ENCODE measurements at regions not wholly inside any gene's neighbourhood (a gene's known extent, or its start where the extent isn't known, plus 50 kb on each side); places are given as distances from the start of the nearest gene placed in this dataset.

- 0% methylated on average over 1 of the region's 2 CpGs for WGBS
- Histone ChIP-seq H3K4me1 (ENCODE audit: control insufficient read depth, insufficient read depth, low read depth, low read length) (peaks cover 7% of the 10 kb centered on the region), H2BK12ac (ENCODE audit: low read length in 2 of 2) (no peak overlapping the region), H3K4me2 (ENCODE audit: low read length, poor library complexity, severe bottlenecking) (no peak overlapping the region), H3K27ac (ENCODE audit: low read length, poor library complexity, severe bottlenecking) (no peak overlapping the region), H3K79me1 (replicated peaks; ENCODE audit: low read length, poor library complexity, severe bottlenecking) (peaks cover 12% of the 10 kb centered on the region), H3K18ac (ENCODE audit: low read depth in 1 of 2, low read length in 2 of 2) (no peak overlapping the region), H3K27me3 (ENCODE audit: control insufficient read depth in 1 of 2, insufficient read depth in 1 of 2, low read length in 2 of 2) (no peaks in the 10 kb centered on the region), H3K23ac (ENCODE audit: low read length in 2 of 2) (no peak overlapping the region), H3K4ac (ENCODE audit: low read depth in 1 of 2, low read length in 2 of 2) (no peak overlapping the region), H3K36me3 (ENCODE audit: control insufficient read depth in 1 of 2, insufficient read depth in 2 of 2, low read depth in 1 of 2, low read length in 2 of 2) (peaks cover 3 to 62% of the 10 kb centered on the region in 2 experiments), H2AFZ (ENCODE audit: low read depth, low read length) (no peak overlapping the region), H4K91ac (ENCODE audit: low read length) (no peak overlapping the region), H3K9ac (ENCODE audit: low read length) (peak overlapping the region; percentile 26), H2BK120ac (ENCODE audit: low read depth, low read length) (no peak overlapping the region), H2BK15ac (ENCODE audit: low read depth, poor library complexity, severe bottlenecking) (no peak overlapping the region), H2AK5ac (ENCODE audit: low read length, severe bottlenecking) (no peak overlapping the region), H2BK5ac (ENCODE audit: low read depth, low read length, poor library complexity, severe bottlenecking) (no peak overlapping the region), H3K14ac (ENCODE audit: low read length in 2 of 2) (no peak overlapping the region), H3K4me3 (ENCODE audit: insufficient read depth in 1 of 2, low read depth in 1 of 2, low read length in 2 of 2) (no peak overlapping the region), H4K8ac (ENCODE audit: low read length) (no peak overlapping the region), H3K9me3 (ENCODE audit: control insufficient read depth, low read length) (no peaks in the 10 kb centered on the region)
- peak; percentile 71 for DNase-seq
These were observed 259.1 kb upstream of the MKLN1 start for GRCh38 chr7:131068604-131069021.

GRCh38 chr7:131071786-131072504 is 255.7 kb upstream of the MKLN1 start:
- no peak overlapping the region for H3K23ac ChIP-seq (ENCODE audit: low read length in 2 of 2)
- peak overlapping the region in 1 of 2 experiments; percentile 35 for H3K4me3 ChIP-seq (ENCODE audit: insufficient read depth in 1 of 2, low read depth in 1 of 2, low read length in 2 of 2)
- H2AK5ac ChIP-seq (ENCODE audit: low read length, severe bottlenecking): no peak overlapping the region
- no peak overlapping the region for H3K27ac ChIP-seq (ENCODE audit: low read length, poor library complexity, severe bottlenecking)
- H4K8ac ChIP-seq (ENCODE audit: low read length): no peak overlapping the region
- no peak overlapping the region for H3K4me2 ChIP-seq (ENCODE audit: low read length, poor library complexity, severe bottlenecking)
- H2AFZ ChIP-seq (ENCODE audit: low read depth, low read length): no peak overlapping the region
- no peaks in the 10 kb centered on the region for H3K9me3 ChIP-seq (ENCODE audit: control insufficient read depth, low read length)
- H3K4ac ChIP-seq (ENCODE audit: low read depth in 1 of 2, low read length in 2 of 2): no peak overlapping the region
- DNase-seq: peak; percentile 57
- H2BK15ac ChIP-seq (ENCODE audit: low read depth, poor library complexity, severe bottlenecking): no peak overlapping the region
- no peak overlapping the region for H2BK120ac ChIP-seq (ENCODE audit: low read depth, low read length)
- H3K18ac ChIP-seq (ENCODE audit: low read depth in 1 of 2, low read length in 2 of 2): no peak overlapping the region
- H3K79me1 ChIP-seq (replicated peaks; ENCODE audit: low read length, poor library complexity, severe bottlenecking): peaks cover 26% of the 10 kb centered on the region
- no peak overlapping the region for H4K91ac ChIP-seq (ENCODE audit: low read length)
- no peak overlapping the region for H3K14ac ChIP-seq (ENCODE audit: low read length in 2 of 2)
- peaks cover 9% of the 10 kb centered on the region for H3K4me1 ChIP-seq (ENCODE audit: control insufficient read depth, insufficient read depth, low read depth, low read length)
- H2BK5ac ChIP-seq (ENCODE audit: low read depth, low read length, poor library complexity, severe bottlenecking): no peak overlapping the region
- peak overlapping the region; percentile 73 for H3K9ac ChIP-seq (ENCODE audit: low read length)
- 88% methylated on average over 8 of the region's 10 CpGs for WGBS
- H3K27me3 ChIP-seq (ENCODE audit: control insufficient read depth in 1 of 2, insufficient read depth in 1 of 2, low read length in 2 of 2): no peaks in the 10 kb centered on the region
- no peak overlapping the region for H2BK12ac ChIP-seq (ENCODE audit: low read length in 2 of 2)
- H3K36me3 ChIP-seq (ENCODE audit: control insufficient read depth in 1 of 2, insufficient read depth in 2 of 2, low read depth in 1 of 2, low read length in 2 of 2): peaks cover 4 to 63% of the 10 kb centered on the region in 2 experiments

- peak overlapping the region; percentile 73 for H3K9ac ChIP-seq (ENCODE audit: low read length)
- no peak overlapping the region for H3K4me2 ChIP-seq (ENCODE audit: low read length, poor library complexity, severe bottlenecking)
- no peak overlapping the region for H4K91ac ChIP-seq (ENCODE audit: low read length)
- H3K4me1 ChIP-seq (ENCODE audit: control insufficient read depth, insufficient read depth, low read depth, low read length): peaks cover 6% of the 10 kb centered on the region
- H3K18ac ChIP-seq (ENCODE audit: low read depth in 1 of 2, low read length in 2 of 2): peak overlapping the region in 1 of 2 experiments; percentile 24
- H3K36me3 ChIP-seq (ENCODE audit: control insufficient read depth in 1 of 2, insufficient read depth in 2 of 2, low read depth in 1 of 2, low read length in 2 of 2): peaks cover 4 to 62% of the 10 kb centered on the region in 2 experiments
- H3K27ac ChIP-seq (ENCODE audit: low read length, poor library complexity, severe bottlenecking): no peak overlapping the region
- H3K4ac ChIP-seq (ENCODE audit: low read depth in 1 of 2, low read length in 2 of 2): no peak overlapping the region
- H3K4me3 ChIP-seq (ENCODE audit: insufficient read depth in 1 of 2, low read depth in 1 of 2, low read length in 2 of 2): peak overlapping the region in 1 of 2 experiments; percentile 35
- H2AFZ ChIP-seq (ENCODE audit: low read depth, low read length): peak overlapping the region; percentile 14
- no peak overlapping the region for H2BK5ac ChIP-seq (ENCODE audit: low read depth, low read length, poor library complexity, severe bottlenecking)
- H2AK5ac ChIP-seq (ENCODE audit: low read length, severe bottlenecking): peak overlapping the region; percentile 69
- H3K27me3 ChIP-seq (ENCODE audit: control insufficient read depth in 1 of 2, insufficient read depth in 1 of 2, low read length in 2 of 2): no peaks in the 10 kb centered on the region
- peak; percentile 32 for DNase-seq
- peak overlapping the region; percentile 19 for H2BK15ac ChIP-seq (ENCODE audit: low read depth, poor library complexity, severe bottlenecking)
- no peak overlapping the region for H2BK12ac ChIP-seq (ENCODE audit: low read length in 2 of 2)
- peak overlapping the region in 1 of 2 experiments; percentile 71 for H3K14ac ChIP-seq (ENCODE audit: low read length in 2 of 2)
- WGBS: 66% methylated on average over 4 of the region's 5 CpGs
- peaks cover 26% of the 10 kb centered on the region for H3K79me1 ChIP-seq (replicated peaks; ENCODE audit: low read length, poor library complexity, severe bottlenecking)
- H3K23ac ChIP-seq (ENCODE audit: low read length in 2 of 2): no peak overlapping the region
- no peak overlapping the region for H2BK120ac ChIP-seq (ENCODE audit: low read depth, low read length)
- no peak overlapping the region for H4K8ac ChIP-seq (ENCODE audit: low read length)
- H3K9me3 ChIP-seq (ENCODE audit: control insufficient read depth, low read length): no peaks in the 10 kb centered on the region
These were observed 255.1 kb upstream of the MKLN1 start for GRCh38 chr7:131072505-131073091.

- H4K91ac ChIP-seq (ENCODE audit: low read length): no peak overlapping the region
- H3K18ac ChIP-seq (ENCODE audit: low read depth in 1 of 2, low read length in 2 of 2): no peak overlapping the region
- no peak overlapping the region for H2BK120ac ChIP-seq (ENCODE audit: low read depth, low read length)
- no peak overlapping the region for H2AK5ac ChIP-seq (ENCODE audit: low read length, severe bottlenecking)
- H3K4me2 ChIP-seq (ENCODE audit: low read length, poor library complexity, severe bottlenecking): no peak overlapping the region
- H2BK15ac ChIP-seq (ENCODE audit: low read depth, poor library complexity, severe bottlenecking): no peak overlapping the region
- peaks cover 26% of the 10 kb centered on the region for H3K79me1 ChIP-seq (replicated peaks; ENCODE audit: low read length, poor library complexity, severe bottlenecking)
- no peak overlapping the region for H2AFZ ChIP-seq (ENCODE audit: low read depth, low read length)
- H3K36me3 ChIP-seq (ENCODE audit: control insufficient read depth in 1 of 2, insufficient read depth in 2 of 2, low read depth in 1 of 2, low read length in 2 of 2): peaks cover 4 to 62% of the 10 kb centered on the region in 2 experiments
- WGBS: no CpG with 5 or more reads among the region's 1 CpG
- DNase-seq: no peak
- no peak overlapping the region for H3K4ac ChIP-seq (ENCODE audit: low read depth in 1 of 2, low read length in 2 of 2)
- no peak overlapping the region for H3K14ac ChIP-seq (ENCODE audit: low read length in 2 of 2)
- no peaks in the 10 kb centered on the region for H3K9me3 ChIP-seq (ENCODE audit: control insufficient read depth, low read length)
- no peak overlapping the region for H2BK5ac ChIP-seq (ENCODE audit: low read depth, low read length, poor library complexity, severe bottlenecking)
- no peak overlapping the region for H2BK12ac ChIP-seq (ENCODE audit: low read length in 2 of 2)
- H3K23ac ChIP-seq (ENCODE audit: low read length in 2 of 2): no peak overlapping the region
- H3K27me3 ChIP-seq (ENCODE audit: control insufficient read depth in 1 of 2, insufficient read depth in 1 of 2, low read length in 2 of 2): no peaks in the 10 kb centered on the region
- H3K4me1 ChIP-seq (ENCODE audit: control insufficient read depth, insufficient read depth, low read depth, low read length): peaks cover 4% of the 10 kb centered on the region
- no peak overlapping the region for H4K8ac ChIP-seq (ENCODE audit: low read length)
- H3K9ac ChIP-seq (ENCODE audit: low read length): no peak overlapping the region
- H3K4me3 ChIP-seq (ENCODE audit: insufficient read depth in 1 of 2, low read depth in 1 of 2, low read length in 2 of 2): peak overlapping the region in 1 of 2 experiments; percentile 4
- no peak overlapping the region for H3K27ac ChIP-seq (ENCODE audit: low read length, poor library complexity, severe bottlenecking)
These were observed 253.6 kb upstream of the MKLN1 start for GRCh38 chr7:131074043-131074442.

Measured in mesenchymal stem cell (in vitro differentiated cells and primary cell).